ENCODE measurements at regions not wholly inside any gene's neighbourhood (a gene's known extent, or its start where the extent isn't known, plus 50 kb on each side); places are given as distances from the start of the nearest gene placed in this dataset.

DNA sequence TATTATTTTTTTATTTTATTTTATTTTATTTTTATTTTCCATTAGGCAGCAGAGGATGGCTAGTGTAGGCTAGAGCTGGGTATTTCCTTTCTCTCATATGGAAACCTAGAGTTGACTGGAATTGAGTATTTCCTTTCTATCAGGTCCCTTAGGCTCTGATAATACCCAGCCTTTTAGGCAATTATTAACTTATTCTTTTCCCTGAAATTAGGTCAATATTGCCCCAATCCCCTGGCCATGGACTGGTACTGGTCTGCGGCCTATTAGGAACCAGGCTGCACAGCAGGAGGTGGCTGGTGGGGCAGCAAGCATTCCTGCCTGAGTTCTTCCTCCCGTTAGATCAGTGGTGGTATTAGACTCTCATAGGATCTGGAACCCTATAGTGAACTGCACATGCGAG is 632.2 kb downstream of the TENT5A start (continued):
- TF ChIP-seq, protein P1, sequence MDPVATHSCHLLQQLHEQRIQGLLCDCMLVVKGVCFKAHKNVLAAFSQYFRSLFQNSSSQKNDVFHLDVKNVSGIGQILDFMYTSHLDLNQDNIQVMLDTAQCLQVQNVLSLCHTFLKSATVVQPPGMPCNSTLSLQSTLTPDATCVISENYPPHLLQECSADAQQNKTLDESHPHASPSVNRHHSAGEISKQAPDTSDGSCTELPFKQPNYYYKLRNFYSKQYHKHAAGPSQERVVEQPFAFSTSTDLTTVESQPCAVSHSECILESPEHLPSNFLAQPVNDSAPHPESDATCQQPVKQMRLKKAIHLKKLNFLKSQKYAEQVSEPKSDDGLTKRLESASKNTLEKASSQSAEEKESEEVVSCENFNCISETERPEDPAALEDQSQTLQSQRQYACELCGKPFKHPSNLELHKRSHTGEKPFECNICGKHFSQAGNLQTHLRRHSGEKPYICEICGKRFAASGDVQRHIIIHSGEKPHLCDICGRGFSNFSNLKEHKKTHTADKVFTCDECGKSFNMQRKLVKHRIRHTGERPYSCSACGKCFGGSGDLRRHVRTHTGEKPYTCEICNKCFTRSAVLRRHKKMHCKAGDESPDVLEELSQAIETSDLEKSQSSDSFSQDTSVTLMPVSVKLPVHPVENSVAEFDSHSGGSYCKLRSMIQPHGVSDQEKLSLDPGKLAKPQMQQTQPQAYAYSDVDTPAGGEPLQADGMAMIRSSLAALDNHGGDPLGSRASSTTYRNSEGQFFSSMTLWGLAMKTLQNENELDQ (tag by site-specific recombination; IDR thresholded peaks at IDR 0.05; ENCODE audit: low read depth): no peak
- TF ChIP-seq, protein P2, sequence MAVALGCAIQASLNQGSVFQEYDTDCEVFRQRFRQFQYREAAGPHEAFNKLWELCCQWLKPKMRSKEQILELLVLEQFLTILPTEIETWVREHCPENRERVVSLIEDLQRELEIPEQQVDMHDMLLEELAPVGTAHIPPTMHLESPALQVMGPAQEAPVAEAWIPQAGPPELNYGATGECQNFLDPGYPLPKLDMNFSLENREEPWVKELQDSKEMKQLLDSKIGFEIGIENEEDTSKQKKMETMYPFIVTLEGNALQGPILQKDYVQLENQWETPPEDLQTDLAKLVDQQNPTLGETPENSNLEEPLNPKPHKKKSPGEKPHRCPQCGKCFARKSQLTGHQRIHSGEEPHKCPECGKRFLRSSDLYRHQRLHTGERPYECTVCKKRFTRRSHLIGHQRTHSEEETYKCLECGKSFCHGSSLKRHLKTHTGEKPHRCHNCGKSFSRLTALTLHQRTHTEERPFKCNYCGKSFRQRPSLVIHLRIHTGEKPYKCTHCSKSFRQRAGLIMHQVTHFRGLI (tag by site-specific recombination; IDR thresholded peaks at IDR 0.05): no peak
- no peak for TF ChIP-seq ZSCAN30 (tag by site-specific recombination; IDR thresholded peaks at IDR 0.05)

DNA sequence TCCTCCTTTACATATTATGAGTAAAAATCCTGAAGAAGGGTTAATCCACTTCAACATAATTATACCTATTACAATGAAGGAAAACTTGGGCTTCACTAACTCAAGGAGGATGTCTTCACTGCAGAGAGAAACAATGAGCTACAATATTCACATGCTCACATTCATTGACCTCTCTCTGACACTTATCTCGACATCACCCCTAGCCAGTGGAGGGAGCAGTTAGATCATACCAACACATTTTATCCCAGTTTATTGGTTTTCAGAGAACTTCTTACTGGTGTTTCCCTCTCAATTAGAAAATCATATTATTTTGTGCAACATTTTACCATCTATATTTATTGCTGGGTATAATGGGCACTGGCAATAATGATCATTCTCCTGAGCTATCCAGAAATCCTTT is 646.5 kb downstream of the TENT5A start:
- TF ChIP-seq ZNF48 (tag by site-specific recombination; IDR thresholded peaks at IDR 0.05) (no peak), ZBTB7A (tag by site-specific recombination; IDR thresholded peaks at IDR 0.05; ENCODE audit: low read depth) (no peak), ZXDB (tag by site-specific recombination; IDR thresholded peaks at IDR 0.05) (no peak), ZFP3 (tag by site-specific recombination; IDR thresholded peaks at IDR 0.05; ENCODE audit: low read depth) (no peak), ZNF37A (tag by site-specific recombination; IDR thresholded peaks at IDR 0.05) (no peak), AEBP2 (tag by site-specific recombination; IDR thresholded peaks at IDR 0.05; ENCODE audit: borderline replicate concordance) (no peak), ZNF777 (tag by site-specific recombination; IDR thresholded peaks at IDR 0.05; ENCODE audit: borderline replicate concordance) (no peak), ZNF184 (tag by site-specific recombination; IDR thresholded peaks at IDR 0.05) (no peak), ZNF558 (tag by site-specific recombination; IDR thresholded peaks at IDR 0.05) (no peak), ZNF521 (tag by site-specific recombination; IDR thresholded peaks at IDR 0.05) (no peak), ZNF16 (tag by site-specific recombination; IDR thresholded peaks at IDR 0.05; ENCODE audit: low read depth) (no peak), ZBTB1 (tag by site-specific recombination; IDR thresholded peaks at IDR 0.05) (no peak), HOXA7 (CRISPR knock-in tag; IDR thresholded peaks at IDR 0.05; ENCODE audit: borderline replicate concordance) (no peak), ZNF221 (tag by site-specific recombination; IDR thresholded peaks at IDR 0.05; ENCODE audit: borderline replicate concordance) (no peak), ZNF350 (tag by site-specific recombination; IDR thresholded peaks at IDR 0.05) (no peak), ZNF76 (tag by site-specific recombination; IDR thresholded peaks at IDR 0.05; ENCODE audit: borderline replicate concordance, low read depth) (no peak)
- TF ChIP-seq, protein P3, sequence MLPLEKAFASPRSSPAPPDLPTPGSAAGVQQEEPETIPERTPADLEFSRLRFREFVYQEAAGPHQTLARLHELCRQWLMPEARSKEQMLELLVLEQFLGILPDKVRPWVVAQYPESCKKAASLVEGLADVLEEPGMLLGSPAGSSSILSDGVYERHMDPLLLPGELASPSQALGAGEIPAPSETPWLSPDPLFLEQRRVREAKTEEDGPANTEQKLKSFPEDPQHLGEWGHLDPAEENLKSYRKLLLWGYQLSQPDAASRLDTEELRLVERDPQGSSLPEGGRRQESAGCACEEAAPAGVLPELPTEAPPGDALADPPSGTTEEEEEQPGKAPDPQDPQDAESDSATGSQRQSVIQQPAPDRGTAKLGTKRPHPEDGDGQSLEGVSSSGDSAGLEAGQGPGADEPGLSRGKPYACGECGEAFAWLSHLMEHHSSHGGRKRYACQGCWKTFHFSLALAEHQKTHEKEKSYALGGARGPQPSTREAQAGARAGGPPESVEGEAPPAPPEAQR (tag by site-specific recombination; IDR thresholded peaks at IDR 0.05): no peak
- TF ChIP-seq, protein P2 (tag by site-specific recombination; IDR thresholded peaks at IDR 0.05): no peak
- TF ChIP-seq, protein P4, sequence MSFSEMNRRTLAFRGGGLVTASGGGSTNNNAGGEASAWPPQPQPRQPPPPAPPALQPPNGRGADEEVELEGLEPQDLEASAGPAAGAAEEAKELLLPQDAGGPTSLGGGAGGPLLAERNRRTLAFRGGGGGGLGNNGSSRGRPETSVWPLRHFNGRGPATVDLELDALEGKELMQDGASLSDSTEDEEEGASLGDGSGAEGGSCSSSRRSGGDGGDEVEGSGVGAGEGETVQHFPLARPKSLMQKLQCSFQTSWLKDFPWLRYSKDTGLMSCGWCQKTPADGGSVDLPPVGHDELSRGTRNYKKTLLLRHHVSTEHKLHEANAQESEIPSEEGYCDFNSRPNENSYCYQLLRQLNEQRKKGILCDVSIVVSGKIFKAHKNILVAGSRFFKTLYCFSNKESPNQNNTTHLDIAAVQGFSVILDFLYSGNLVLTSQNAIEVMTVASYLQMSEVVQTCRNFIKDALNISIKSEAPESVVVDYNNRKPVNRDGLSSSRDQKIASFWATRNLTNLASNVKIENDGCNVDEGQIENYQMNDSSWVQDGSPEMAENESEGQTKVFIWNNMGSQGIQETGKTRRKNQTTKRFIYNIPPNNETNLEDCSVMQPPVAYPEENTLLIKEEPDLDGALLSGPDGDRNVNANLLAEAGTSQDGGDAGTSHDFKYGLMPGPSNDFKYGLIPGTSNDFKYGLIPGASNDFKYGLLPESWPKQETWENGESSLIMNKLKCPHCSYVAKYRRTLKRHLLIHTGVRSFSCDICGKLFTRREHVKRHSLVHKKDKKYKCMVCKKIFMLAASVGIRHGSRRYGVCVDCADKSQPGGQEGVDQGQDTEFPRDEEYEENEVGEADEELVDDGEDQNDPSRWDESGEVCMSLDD (tag by site-specific recombination; IDR thresholded peaks at IDR 0.05): no peak
- CTCF ChIA-PET: interaction anchor here (0.5 to 1.7 kb wide), 4 partner anchors 30 to 1094 kb away, joined by 3 to 4 read pairs (median 3); no protein-coding TSS in a partner anchor
- Histone ChIP-seq H3K27ac (ENCODE audit: extremely low read depth, low read depth, low read length) (no peak overlapping the region), H3K4me1 (ENCODE audit: control insufficient read depth, insufficient read depth, low read length) (no peaks in the 10 kb centered on the region), H3K4me3 (ENCODE audit: low read depth, low read length) (no peak overlapping the region), H3K36me3 (ENCODE audit: control insufficient read depth in 2 of 2, insufficient read depth in 1 of 2, low read length in 2 of 2) (no peaks in the 10 kb centered on the region), H3K9me3 (ENCODE audit: control insufficient read depth, insufficient read depth, low read depth, low read length) (no peaks in the 10 kb centered on the region)
- POLR2A ChIA-PET: no interaction called here
